Neuronal stem cell (in vitro differentiated cells): ENCODE measurements at regions not wholly inside any gene's neighbourhood (a gene's known extent, or its start where the extent isn't known, plus 50 kb on each side); places are given as distances from the start of the nearest gene placed in this dataset.
"Not testable (repeated sequence)": the region's sequence is repeated elsewhere in the genome, so short reads cannot be mapped to it uniquely, and the experiment has no call there.

Experiments used
- DNase-seq: peaks from one replicate; pipeline ENCODE4 v3.0.0-alpha.2; 2013; ENCODE audit warnings: low spot score
- H2AFZ ChIP-seq: one replicate; pipeline ENCODE4 v1.6.1; 2013; ENCODE audit warnings: mild to moderate bottlenecking, low read length, inconsistent platforms
- H2AK5ac ChIP-seq: 2 replicates; pipeline ENCODE4 v1.6.1; 2013; ENCODE audit warnings: low read depth, mild to moderate bottlenecking, inconsistent platforms, low read length, moderate library complexity, mixed read lengths
- H2BK120ac ChIP-seq: 2 replicates; pipeline ENCODE4 v1.6.1; 2013; ENCODE audit warnings: low read depth, mild to moderate bottlenecking, inconsistent platforms, low read length, moderate library complexity, mixed read lengths
- H2BK12ac ChIP-seq: one replicate; pipeline ENCODE4 v1.6.1; 2013; ENCODE audit warnings: low read length, inconsistent platforms
- H2BK15ac ChIP-seq: 2 replicates; pipeline ENCODE4 v1.6.1; 2013; ENCODE audit warnings: mild to moderate bottlenecking, low read length, inconsistent platforms, mixed read lengths
- H2BK5ac ChIP-seq: one replicate; pipeline ENCODE4 v1.6.1; 2013; ENCODE audit warnings: inconsistent platforms, mild to moderate bottlenecking, low read length, moderate library complexity
- H3K14ac ChIP-seq: one replicate; pipeline ENCODE4 v1.6.1; 2013; ENCODE audit warnings: low read length, inconsistent platforms
- H3K18ac ChIP-seq: 2 replicates; pipeline ENCODE4 v1.6.1; 2013; ENCODE audit warnings: low read length, inconsistent platforms
- H3K23ac ChIP-seq: 2 replicates; pipeline ENCODE4 v1.6.1; 2013; ENCODE audit warnings: low read depth, mild to moderate bottlenecking, mixed read lengths, low read length, inconsistent platforms; ENCODE audit not compliant: poor library complexity
- H3K27ac ChIP-seq: replicated peaks from 3 replicates; pipeline ENCODE4 v1.5.1; 2013; ENCODE audit warnings: low read length, inconsistent platforms
- H3K27me3 ChIP-seq, 3 experiments: 2 replicates each; pipeline ENCODE4 v1.6.1; 2013; ENCODE audit warnings: low read length in 3 of 3, mild to moderate bottlenecking in 2 of 3, inconsistent platforms in 1 of 3, low read depth in 1 of 3, mixed read lengths in 1 of 3, moderate library complexity in 1 of 3; ENCODE audit not compliant: control insufficient read depth in 3 of 3, insufficient read depth in 3 of 3
- H3K36me3 ChIP-seq, 2 donors: replicated peaks in 1 of 2; 2 replicates each; pipeline ENCODE4 v1.6.1; 2013; ENCODE audit warnings: low read length in 2 of 2; ENCODE audit not compliant: control insufficient read depth in 2 of 2, insufficient read depth in 2 of 2
- H3K4ac ChIP-seq: 2 replicates; pipeline ENCODE4 v1.6.1; 2013; ENCODE audit warnings: inconsistent platforms, mild to moderate bottlenecking, low read length, moderate library complexity
- H3K4me1 ChIP-seq, 2 donors: 1 replicate in 1 of 2; 2 replicates in 1 of 2; pipeline ENCODE4 v1.6.1; 2013; ENCODE audit warnings: low read length in 2 of 2, low read depth in 1 of 2; ENCODE audit not compliant: control insufficient read depth in 2 of 2, insufficient read depth in 1 of 2
- H3K4me2 ChIP-seq: one replicate; pipeline ENCODE4 v1.6.1; 2013; ENCODE audit warnings: mild to moderate bottlenecking, low read length, inconsistent platforms; ENCODE audit not compliant: insufficient read depth, poor library complexity, severe bottlenecking
- H3K4me3 ChIP-seq, 2 donors: 2 replicates each; pipeline ENCODE4 v1.5.1; 2013; ENCODE audit warnings: low read length in 2 of 2, mild to moderate bottlenecking in 2 of 2, inconsistent platforms in 1 of 2, moderate library complexity in 1 of 2
- H3K79me1 ChIP-seq: one replicate; pipeline ENCODE4 v1.6.1; 2013; ENCODE audit warnings: low read depth, mild to moderate bottlenecking, inconsistent platforms, low read length, moderate library complexity
- H3K9ac ChIP-seq: one replicate; pipeline ENCODE4 v1.6.1; 2013; ENCODE audit warnings: mild to moderate bottlenecking, low read depth, low read length, inconsistent platforms; ENCODE audit not compliant: poor library complexity
- H3K9me3 ChIP-seq, 2 donors: replicated peaks in 1 of 2; 2 replicates each; pipeline versions ENCODE3 to v1.6.1; 2013; ENCODE audit warnings: low read length in 2 of 2, mild to moderate bottlenecking in 2 of 2, inconsistent platforms in 1 of 2, low read depth in 1 of 2, mixed read lengths in 1 of 2, moderate library complexity in 1 of 2; ENCODE audit not compliant: control insufficient read depth in 2 of 2, insufficient read depth in 1 of 2
- H4K8ac ChIP-seq: one replicate; pipeline ENCODE4 v1.6.1; 2013; ENCODE audit warnings: low read depth, mild to moderate bottlenecking, inconsistent platforms, low read length, moderate library complexity
- H4K91ac ChIP-seq: one replicate; pipeline ENCODE4 v1.6.1; 2013; ENCODE audit warnings: low read length, low read depth, mild to moderate bottlenecking, inconsistent platforms; ENCODE audit not compliant: poor library complexity
- WGBS, 2 donors: extraction: QIAGEN DNeasy Blood & Tissue Kit; methylation state at CpG; one replicate each; pipeline ENCODE4 v1.1.7; 2013; ENCODE audit warnings: missing lambda C conversion rate in 2 of 2, mixed read lengths in 1 of 2; ENCODE audit not compliant: insufficient read length in 2 of 2, insufficient replicate concordance in 1 of 2; ENCODE audit errors: extremely low coverage in 2 of 2; 5-methylcytosine and 5-hydroxymethylcytosine counted together

DNA sequence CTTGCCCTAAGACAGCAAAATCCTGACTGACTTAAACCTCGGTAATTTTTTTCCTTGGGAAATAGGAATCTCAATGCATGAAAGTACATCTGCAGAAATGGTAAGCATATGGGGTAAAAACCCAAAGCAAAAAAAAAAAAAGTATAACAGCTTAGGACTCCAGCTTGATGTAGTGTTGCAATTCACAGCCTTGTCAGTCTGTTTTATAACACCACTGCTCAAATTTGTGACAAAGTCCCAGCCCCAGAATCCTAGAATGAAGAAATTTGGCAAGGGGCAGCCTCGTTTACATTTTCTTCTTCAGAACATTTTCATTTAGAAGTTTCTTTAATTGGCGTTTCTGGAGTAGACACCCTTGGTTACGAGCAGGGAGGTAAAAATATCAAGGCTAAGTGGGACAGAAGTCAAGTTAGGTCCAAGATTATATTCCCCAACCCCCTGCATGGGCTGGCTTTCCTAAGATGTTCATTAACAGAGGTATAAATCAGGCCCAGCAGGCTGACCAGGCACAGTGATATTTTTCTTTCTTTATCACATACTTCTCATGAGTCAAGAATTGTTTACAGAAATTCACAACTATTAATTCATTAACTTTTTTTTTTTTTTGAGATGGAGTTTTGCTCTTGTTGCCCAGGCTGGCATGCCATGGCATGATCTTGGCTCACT lies 424.0 kb downstream of the RMST start:
- Histone ChIP-seq H2AK5ac (no peak overlapping the region), H2AFZ (no peak overlapping the region), H3K4me2 (no peak overlapping the region), H3K4me3 (no peak overlapping the region), H3K23ac (no peak overlapping the region), H2BK120ac (no peak overlapping the region), H3K18ac (no peak overlapping the region), H4K91ac (no peak overlapping the region), H3K9me3 (no peaks in the 10 kb centered on the region), H2BK15ac (no peak overlapping the region), H2BK12ac (no peak overlapping the region), H3K27ac (no peak overlapping the region), H3K79me1 (no peaks in the 10 kb centered on the region), H3K27me3 (no peaks in the 10 kb centered on the region), H3K9ac (no peak overlapping the region), H2BK5ac (no peak overlapping the region), H3K36me3 (no peaks in the 10 kb centered on the region), H4K8ac (no peak overlapping the region), H3K4ac (no peak overlapping the region), H3K14ac (no peak overlapping the region), H3K4me1 (peaks cover 0 to 5% of the 10 kb centered on the region in 2 donors)
- no peak for DNase-seq
- WGBS, 2 donors, result no CpG with 5 or more reads among the region's 4 CpGs

- not testable (repeated sequence) for H4K91ac ChIP-seq, H2BK5ac ChIP-seq, H3K27ac ChIP-seq, H3K4me2 ChIP-seq, H3K9me3 ChIP-seq, DNase-seq, H2BK12ac ChIP-seq, H3K27me3 ChIP-seq, H3K36me3 ChIP-seq, H2BK120ac ChIP-seq, H3K9ac ChIP-seq, H4K8ac ChIP-seq, H3K4me1 ChIP-seq, H3K4me3 ChIP-seq, H2BK15ac ChIP-seq, H3K79me1 ChIP-seq, H2AK5ac ChIP-seq, H3K4ac ChIP-seq, H3K23ac ChIP-seq, H3K14ac ChIP-seq
- Histone ChIP-seq H3K18ac (peak overlapping the region; percentile 55), H2AFZ (peak overlapping the region; percentile 83)
- no CpG with 5 or more reads among the region's 6 CpGs for whole genome bisulfite sequencing, 2 donors
Measured at GRCh38 chr12:97897881-97898280, 435.3 kb downstream of the RMST start.

DNA sequence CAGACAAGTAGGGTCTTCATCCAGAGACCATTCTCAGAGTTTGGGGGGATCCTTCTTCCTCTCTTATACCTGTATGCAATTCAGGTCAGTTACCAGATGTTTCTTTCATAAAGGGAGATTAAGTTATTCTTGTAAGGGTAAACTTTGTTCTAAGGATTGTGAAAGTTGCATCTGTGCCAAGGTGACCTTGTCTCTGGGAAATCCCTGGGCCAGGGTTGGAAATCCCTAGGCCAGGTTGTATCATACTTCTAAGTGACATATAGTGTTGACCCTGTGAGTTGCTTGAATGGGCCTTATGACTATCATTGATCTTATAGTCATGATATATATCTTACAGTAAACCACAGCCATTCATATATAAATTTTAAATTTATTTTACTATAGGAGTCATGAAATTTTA lies 436.9 kb downstream of the RMST start:
- H3K27ac ChIP-seq, result no peak overlapping the region
- no peak overlapping the region for H3K4me2 ChIP-seq
- H2BK12ac ChIP-seq, result peak overlapping the region; percentile 58
- H4K8ac ChIP-seq, result no peak overlapping the region
- DNase-seq, result no peak
- H3K36me3 ChIP-seq, result no peaks in the 10 kb centered on the region
- no peak overlapping the region for H4K91ac ChIP-seq
- H3K79me1 ChIP-seq, result no peaks in the 10 kb centered on the region
- H3K4me1 ChIP-seq, result peaks cover 0 to 6% of the 10 kb centered on the region in 2 donors
- H3K9ac ChIP-seq, result no peak overlapping the region
- no peaks in the 10 kb centered on the region for H3K27me3 ChIP-seq
- H2BK5ac ChIP-seq, result no peak overlapping the region
- H3K14ac ChIP-seq, result no peak overlapping the region
- no peaks in the 10 kb centered on the region for H3K9me3 ChIP-seq
- H3K18ac ChIP-seq, result no peak overlapping the region
- peak overlapping the region; percentile 89 for H2BK15ac ChIP-seq
- H3K4ac ChIP-seq, result no peak overlapping the region
- H2AK5ac ChIP-seq, result no peak overlapping the region
- H3K4me3 ChIP-seq, result no peak overlapping the region
- H2AFZ ChIP-seq, result no peak overlapping the region
- H2BK120ac ChIP-seq, result no peak overlapping the region
- H3K23ac ChIP-seq, result no peak overlapping the region

GRCh38 chr12:97899956-97900355 lies 437.4 kb downstream of the RMST start:
- Histone ChIP-seq H2BK15ac (no peak overlapping the region), H4K91ac (no peak overlapping the region), H3K23ac (no peak overlapping the region), H2BK5ac (no peak overlapping the region), H3K4ac (no peak overlapping the region), H2BK120ac (no peak overlapping the region), H3K18ac (no peak overlapping the region), H3K9me3 (no peaks in the 10 kb centered on the region), H3K79me1 (no peaks in the 10 kb centered on the region), H3K36me3 (no peaks in the 10 kb centered on the region), H2AFZ (no peak overlapping the region), H3K27me3 (no peaks in the 10 kb centered on the region), H3K4me3 (no peak overlapping the region), H2AK5ac (no peak overlapping the region), H3K4me2 (no peak overlapping the region), H2BK12ac (no peak overlapping the region), H3K9ac (no peak overlapping the region), H3K14ac (no peak overlapping the region), H3K4me1 (peaks cover 0 to 6% of the 10 kb centered on the region in 2 donors), H3K27ac (no peak overlapping the region), H4K8ac (no peak overlapping the region)
- WGBS, 2 donors, result no CpG with 5 or more reads among the region's 1 CpG
- no peak for DNase-seq
